Activated T-helper 1 cell treated with Interleukin-2 at 50 U/mL for 16 hours (primary cell): ENCODE measurements at regions not wholly inside any gene's neighbourhood (a gene's known extent, or its start where the extent isn't known, plus 50 kb on each side); places are given as distances from the start of the nearest gene placed in this dataset.

Experiments
- DNase-seq: peaks from one replicate; pipeline ENCODE4 v3.0.0-alpha.2; 2020; ENCODE audit warnings: low read depth

DNA sequence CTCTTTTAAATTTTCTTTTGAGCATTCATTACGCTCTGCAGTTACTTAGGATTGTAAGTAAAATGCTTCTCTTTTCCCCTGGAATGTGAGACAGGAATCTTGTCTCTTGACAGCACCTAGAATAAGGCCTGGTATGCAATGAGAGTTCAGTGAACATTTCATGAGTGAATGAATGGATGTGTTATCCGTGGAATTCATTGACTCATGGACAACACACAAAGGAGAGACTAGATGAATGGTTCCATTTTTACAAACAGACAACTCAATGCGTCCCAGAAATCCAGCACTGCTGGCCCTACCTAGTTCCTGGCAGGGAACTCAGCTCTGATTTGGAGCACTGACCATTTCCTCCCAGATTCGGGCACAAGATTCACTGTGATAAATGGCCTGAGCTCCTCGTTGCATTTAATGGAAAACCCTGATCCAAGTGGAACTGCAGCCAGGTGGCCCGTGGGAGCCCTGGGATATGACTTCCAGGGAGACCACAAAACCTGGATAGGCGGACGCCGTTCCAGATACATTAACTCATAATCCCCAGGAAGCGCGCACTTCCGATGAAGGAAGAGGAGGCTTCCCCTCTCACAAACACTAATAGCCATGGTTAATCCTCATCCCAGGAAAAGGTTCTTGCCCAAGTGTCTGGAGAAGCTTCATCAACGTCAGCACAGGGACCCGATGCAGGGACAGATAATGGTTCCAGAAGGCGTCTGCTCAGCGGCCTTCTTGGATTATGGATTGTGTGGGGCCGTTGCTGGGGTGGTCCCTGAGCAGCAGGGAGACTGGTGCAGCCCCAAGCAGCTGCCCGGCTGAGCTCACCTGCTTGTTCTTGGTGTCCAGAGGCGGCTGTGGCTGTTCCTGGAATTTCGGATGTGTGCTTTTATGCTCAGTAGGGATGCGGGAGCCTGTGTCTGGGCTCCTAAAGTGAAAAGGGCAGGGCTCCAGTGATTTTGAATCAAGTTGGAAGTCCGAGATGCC is 211.1 kb upstream of the TSHZ3 start:
- DNase-seq: no peak

DNA sequence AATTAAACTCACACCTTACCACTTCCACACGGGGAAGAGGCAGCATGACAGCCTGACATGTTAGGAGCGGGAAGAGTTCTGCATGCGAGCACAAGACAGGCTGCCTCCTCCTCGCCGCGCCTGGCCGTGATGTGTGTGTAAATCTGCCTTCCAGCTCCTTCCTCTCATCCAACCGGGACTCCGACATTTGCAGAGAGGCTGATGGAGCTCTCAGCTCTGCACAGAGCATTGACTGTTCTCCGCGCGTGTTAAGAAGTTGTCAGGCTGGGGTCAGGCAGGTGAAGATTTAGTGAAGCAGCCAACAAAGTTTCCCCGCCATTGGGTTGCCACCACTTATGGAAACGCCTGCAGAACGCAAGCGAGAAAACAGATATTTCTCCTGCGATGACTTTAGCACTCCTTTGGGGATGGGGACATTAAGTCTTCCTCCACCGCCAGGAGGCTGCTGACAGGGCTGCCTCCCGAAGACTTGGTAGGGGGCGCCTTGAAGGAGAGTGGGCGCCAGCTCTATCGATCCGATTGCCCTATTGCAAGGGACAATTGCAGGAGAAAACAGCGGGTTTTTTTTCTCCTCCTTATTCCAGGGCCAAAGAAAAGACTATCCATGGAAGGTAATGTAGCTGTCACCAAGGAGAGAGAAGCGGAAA is 213.9 kb upstream of the TSHZ3 start:
- no peak for DNase-seq

DNA sequence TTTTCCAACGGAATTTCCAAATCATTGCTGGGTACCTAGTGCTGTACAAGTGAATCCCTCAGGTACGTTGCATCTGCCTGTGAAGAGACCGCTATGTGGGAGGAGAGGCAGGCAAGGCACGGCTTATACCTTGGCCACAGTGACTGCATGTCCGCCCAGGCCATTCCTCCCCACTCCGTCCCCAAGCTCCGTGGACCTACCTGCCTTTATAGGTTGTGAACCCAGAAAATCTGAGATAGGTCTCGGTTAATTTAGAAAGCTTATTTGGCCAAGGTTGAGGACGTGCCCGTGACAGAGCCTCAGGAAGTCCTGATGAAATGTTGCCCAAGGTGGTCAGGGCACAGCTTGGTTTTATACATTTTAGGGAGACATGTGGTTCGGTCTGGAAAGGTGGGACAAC is 218.5 kb upstream of the TSHZ3 start:
- no peak for DNase-seq

DNA sequence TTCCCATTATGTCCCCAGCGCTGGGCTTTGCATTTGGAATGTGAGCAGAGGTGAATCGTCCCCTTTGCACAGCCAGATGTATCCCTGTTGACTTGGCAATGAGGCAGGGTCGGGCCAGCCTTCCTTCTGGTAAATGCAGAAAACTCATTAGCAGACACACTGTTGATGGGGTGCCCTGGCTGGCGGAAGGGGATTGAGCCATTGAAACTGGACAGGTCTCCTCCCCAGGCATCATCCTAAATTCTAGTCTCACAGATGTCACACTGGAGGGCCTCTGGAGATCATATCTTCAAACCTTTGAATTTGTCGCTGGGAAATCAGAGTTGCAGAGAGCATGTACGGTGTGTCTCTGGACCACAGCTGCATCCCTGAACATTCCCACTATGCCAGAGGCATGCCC is 219.5 kb upstream of the TSHZ3 start:
- DNase-seq: no peak

DNA sequence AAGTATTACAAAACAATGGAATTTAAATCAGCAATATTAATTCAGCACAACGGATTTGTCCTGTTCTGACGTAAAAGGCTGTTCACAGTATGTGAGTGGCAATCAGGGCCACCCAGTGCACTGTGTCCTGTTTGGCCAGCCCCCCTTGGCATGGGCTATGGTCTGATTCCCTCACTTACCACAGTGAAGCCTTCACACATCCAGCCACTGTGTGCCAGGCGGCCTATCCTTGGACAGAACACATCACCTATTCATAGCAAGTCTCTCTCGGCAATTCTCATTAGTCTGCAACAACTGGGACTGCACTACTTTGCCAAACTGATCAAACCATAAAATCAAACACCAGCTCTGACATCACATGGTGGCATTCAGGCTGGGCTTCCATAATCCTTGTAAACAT is 221.5 kb upstream of the TSHZ3 start:
- no peak for DNase-seq

DNA sequence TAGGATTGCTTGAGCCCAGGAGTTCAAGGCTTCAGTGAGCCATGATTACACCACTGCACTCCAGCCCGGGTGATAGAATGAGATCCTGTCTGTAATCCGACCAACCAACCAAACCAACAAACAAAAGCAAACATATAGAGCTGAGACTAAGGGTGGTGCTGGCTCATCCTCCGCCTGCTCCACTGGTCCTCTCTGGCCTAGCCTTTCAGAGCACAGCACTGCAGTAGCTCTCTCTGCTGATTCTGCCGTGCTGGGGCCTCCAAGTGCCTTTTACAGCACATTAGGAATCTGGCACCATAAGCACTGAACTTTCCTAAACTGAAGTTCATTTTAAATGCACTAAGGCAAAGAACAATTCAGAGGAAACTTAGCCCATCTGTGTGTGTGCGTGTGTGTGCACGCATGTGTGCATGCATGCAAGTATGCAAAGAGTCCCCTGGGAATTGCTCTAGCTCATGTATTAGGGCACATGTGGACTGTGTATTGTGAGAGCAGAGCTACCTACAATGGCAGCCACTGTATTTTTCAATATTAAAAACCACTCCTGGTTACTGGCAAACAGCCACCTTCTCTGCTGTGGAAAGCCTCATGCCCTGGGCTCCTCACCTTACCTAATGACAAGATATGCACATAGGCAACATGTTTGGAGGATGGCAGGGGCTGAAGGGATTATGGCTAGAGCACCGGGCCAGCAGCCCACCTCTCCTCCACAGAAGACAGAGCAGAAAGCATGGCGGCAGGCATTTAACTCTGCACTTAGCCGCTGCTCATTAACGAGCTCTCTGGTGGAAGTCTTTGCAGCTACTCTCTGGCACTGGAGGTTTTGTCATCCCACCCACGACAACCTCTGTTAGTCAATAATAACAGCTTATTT is 223.1 kb upstream of the TSHZ3 start:
- DNase-seq: no peak

DNA sequence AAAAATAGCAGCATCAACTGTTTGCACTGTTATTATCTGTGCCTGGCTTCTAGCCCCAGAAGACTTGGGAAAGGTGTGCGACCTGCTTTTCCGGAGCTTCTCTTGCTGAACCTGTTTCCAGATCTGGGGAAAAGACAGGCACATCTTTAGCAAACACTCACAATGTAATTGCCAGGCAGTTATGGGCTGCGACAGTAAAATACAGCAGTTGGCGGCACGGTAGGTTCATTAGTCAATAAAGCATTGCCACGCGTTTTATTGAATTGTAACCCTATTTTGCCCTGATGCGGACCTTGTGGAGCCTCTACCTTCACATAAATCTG is 223.7 kb upstream of the TSHZ3 start:
- no peak for DNase-seq

DNA sequence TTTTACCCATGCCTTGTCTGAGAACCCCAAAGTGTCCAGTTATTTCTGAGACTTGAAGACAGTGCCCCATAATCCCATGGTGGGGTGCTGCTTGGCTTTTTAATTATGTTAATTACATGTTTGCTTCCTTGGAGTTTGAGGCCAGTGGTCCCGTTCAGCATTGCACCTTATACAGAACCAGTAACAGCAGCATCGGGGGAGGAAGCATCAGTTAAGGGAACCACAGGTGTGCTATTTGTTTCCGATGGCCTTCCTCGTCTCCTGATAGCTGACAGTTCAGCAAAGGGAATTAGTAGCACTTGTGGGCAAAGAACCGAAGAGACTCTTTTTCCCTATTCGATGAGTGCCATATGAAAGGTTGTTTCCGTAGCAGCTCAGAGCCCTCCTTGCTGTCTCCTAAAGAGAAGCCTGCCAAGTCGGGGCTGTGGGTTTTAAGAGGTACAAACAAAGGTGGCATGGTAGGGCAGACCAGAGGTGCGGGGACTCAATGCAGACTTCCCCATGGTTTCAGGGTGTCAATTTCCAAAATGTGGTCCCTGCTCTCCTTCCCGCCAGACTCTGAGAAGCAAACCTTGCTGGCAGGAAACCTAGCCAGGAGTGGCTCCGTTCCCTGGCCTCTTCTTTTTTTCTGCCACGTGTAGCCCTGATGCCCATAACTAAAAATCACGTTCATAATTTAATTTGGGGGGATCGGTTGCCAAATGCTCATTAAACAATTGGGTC is 225.2 kb upstream of the TSHZ3 start:
- no peak for DNase-seq

DNA sequence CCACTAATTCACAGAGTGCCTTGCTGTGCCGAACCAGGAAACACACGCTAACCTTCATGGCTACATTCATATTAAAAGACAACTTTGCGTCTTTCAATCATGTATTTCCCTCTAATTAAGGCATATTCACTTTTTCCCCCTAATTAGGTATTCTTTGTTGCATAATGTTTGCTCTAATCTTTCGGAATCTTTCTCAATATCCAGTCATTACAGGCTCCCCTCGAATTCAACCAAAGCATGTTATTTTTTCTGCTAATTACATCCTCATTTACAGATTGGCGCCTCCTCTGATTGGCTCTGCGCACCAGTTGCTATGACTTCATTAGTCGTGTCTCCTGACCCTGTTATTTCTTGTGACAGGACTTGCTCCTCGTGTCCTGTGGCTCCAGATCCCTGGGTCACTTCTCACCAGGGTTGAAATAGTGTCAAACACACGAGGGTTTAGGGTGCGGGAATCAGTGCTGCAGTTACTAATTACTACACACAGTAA is 226.7 kb upstream of the TSHZ3 start:
- DNase-seq: no peak

DNA sequence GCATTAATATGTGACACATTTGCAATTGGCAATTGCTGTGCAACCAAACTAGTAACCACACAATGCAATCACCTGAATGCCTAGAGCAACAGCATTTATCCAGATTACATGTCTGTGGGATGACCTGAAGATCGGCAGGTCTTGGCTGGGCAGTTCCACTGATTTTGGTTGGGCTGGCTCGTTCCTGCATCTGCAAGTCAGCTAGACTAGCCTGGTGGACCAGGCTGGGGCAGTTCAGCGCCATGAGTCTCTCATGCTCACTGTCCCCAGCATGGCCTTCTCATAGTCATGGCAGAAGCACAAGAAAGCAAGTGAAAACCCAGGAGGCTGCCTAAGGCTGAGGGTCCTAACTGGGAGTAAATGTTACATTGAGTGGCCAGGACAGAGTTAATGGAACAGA is 229.1 kb upstream of the TSHZ3 start:
- no peak for DNase-seq

DNA sequence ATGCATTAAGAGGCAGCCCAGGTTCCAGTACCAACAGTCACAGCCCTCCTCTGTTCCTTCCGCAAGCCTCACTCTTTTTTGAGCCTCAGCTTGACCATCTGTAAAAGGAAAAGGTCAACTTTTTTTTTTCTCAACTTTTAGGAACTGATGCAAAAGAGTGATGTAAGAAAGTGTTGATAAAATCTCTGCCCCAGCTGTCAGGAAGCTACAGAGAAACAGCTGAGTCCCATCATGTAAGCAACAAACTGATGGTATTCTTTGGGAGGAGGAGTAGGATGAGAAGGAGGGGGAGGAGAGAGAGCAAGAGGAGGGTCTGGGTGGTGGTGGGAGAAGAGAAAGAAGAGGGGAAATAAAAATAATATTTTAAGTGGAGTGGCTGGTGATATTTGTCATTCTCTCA is 233.9 kb upstream of the TSHZ3 start:
- no peak for DNase-seq

DNA sequence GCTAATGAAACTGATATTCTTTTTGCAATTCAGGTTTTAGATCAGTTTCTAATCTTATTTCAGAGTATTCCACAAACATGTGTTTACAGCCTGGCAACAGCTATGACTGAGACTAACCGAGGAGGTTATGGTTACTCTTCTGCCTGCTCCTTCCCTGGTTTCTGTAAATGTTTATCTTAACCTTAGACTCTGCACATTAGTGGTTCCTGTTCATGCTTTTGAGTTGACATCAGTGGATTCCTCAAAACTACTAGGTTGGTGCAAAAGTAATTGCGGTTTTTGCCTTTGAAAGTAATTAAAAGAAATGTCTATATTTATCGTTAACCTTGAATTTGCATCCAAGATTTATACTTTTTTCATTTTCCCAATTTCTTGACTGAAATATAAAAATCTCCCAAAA is 237.0 kb upstream of the TSHZ3 start:
- DNase-seq: no peak

DNA sequence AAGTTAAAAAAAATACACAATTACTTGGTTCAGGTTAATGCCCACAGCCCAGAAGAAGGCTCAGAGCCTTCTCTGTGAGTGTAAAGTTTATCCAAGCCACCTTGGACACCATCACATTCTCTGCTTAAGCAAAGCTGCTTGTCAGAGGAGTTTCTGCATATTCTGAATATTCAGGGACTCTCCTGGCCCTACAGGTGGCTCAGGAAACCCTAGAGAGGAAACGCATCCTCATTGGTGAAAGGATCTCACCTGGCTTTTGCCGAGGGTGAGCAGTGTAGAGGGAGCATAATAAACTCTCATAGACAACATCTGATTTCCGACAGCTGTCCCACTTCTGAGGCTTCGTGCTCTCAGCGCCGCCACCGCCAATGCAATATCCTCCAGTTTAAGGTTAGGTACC is 239.9 kb upstream of the TSHZ3 start:
- no peak for DNase-seq

DNA sequence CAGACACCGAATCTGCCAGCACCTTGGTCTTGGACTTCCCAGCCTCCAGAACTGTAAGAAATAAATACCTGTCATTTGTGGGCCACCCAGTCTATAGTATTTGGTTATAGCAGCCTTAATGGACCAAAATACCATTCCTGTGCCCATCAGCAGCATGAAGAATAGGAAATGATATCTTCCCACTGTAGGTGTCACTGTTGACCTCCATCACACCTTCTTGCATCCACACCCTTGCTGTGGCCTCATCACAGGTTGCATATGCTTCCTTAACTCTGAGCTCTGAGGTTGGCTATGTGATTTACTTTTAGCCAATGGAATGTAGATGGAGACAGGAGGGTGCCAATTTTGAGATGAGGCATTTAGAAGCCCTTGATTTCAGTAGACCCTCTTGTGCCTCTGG is 242.0 kb upstream of the TSHZ3 start:
- DNase-seq: no peak

DNA sequence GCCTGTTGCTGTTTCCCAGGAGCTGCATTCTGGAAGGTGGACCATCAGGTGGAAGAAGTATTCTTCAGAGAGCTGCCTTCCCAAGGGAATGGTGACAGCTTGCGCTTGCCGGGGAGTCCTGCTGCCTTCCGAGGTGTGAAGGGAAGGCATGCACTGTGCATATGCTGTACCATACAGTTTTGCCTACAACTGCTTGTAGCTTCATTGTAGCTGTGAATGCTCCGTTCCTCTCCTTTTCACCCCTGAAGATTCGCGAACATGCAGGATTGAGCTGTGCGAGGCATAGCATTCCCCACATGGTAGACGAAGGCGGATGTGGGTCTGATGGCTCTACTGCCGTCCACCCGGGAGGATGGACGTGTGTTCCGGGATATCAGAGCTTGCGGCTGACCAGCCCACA is 243.2 kb upstream of the TSHZ3 start:
- DNase-seq: no peak

DNA sequence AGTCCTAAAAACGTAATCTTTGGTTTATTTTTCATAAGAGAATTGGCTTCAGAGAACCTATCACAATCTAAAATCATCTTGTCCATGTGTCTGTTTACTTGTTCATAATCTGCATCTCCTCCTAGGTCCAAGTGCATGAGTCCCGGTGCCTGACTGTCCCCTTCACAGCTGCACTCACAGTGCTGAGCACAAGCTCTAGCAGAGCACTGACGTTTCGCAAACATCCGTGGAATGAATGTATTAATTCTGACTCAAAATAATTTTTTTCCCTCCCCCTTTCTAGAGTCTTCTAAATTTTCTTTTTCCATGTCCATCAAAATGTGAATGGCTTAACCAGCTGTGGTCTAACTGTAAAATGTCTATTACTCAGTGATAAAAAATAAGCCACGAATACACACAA is 245.5 kb upstream of the TSHZ3 start:
- no peak for DNase-seq

DNA sequence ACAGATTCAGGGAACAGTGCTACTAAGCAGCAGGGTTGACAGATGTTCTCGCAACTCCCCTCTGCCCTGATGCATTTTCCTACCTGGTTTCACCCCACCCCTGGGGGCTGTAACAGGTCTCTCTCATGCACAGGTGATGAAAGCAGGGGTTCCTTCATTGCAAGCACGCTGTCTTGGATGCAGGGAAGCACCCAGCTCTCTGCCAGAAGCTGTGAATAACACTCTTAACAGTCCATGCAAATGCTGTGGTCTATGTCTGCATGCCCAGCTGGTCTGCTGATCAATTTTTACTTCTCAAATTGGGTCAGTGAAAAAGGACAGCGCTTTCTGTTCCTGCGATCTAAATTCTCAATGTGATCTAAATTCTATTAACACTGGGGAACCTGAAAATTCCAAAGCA is 246.3 kb upstream of the TSHZ3 start:
- no peak for DNase-seq

DNA sequence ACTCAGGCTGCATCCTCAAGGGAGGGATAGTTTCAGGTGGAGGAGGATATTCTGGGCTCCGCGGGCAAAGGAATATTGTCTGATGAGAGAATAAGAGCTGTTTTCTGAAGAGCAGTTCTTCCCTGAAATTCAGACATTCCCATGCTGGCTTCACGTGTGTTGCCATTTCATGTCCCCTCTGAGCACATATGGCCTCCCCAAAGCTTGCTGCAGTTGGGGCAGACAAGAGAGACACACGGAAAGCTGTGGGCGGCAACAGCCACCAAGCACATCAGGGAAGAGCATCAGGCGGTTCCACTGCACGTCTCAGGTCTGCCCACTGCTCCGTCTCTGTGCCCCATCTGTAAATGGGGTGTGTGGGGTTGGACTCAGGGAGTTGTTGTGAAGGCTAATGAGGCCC is 247.5 kb upstream of the TSHZ3 start:
- DNase-seq: no peak

DNA sequence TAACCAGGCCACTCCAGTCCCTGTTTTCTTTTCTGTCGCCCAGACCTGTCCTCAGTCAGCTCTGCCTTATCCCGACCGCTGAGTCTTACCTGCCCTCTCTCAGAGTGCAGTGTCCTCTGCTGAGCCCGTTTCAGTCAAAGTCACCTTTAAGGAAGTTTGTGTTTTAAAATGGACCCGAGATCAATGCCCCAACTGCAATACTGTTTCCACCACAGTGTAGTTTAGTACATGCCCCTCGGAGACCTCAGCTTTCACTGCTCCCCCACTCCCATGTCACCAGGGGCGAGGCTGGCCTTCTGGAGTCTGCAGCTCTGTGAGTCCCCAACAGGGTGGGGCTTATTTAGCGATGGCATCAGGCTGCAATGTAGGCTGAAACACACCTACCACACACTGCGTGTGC is 248.4 kb upstream of the TSHZ3 start:
- no peak for DNase-seq

DNA sequence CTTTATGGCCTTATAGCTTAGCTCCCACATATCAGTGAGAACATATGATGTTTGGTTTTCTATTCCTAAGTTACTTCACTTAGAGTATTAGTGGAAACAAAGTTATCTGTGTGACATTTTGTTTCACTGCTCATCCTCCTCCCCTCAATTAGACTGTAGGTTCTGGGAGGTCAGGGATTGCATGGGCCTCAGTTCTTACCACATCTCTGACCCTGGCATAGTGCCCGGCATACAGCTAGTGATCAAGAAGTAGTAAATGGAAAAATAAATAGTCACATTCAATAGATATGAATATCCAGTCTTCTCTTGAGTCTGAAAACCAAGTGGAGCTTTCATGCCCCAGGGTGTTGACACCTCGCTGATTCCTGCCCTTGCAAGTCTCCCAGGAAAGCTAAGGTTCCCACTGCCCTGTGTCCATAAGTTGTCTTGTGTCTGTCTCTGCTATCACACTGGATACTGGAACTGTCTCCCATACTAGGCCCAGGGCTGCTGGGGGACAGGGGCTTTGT is 249.5 kb upstream of the TSHZ3 start:
- DNase-seq: no peak

DNA sequence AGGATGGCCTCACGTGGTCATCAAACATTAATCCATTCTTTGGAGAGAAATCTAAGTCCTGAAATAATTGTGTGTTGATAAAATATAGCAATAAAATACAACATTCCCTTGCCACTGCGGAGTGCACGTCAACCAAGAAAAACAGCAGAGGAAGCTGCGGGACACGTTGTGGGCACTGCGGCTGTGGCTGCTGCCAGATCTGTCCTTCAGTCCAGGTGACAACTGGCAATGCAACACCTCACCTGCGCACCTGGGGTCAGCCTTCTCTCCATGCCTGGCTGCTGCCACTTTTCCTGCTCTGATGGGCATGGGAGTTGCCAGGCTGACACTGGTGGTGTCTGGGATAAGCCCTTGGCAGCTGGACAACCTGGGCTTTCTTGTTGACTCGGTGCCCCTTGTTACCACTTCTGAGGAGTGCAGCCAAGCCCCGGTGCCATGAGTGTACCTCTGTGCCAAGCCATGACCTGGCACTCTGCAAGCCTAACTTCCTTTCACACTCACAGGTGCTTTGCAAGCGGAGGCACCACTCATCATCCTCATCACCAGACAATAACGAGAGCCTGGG is 251.6 kb upstream of the TSHZ3 start:
- DNase-seq: no peak
